ENCODE measurements at regions not wholly inside any gene's neighbourhood (a gene's known extent, or its start where the extent isn't known, plus 50 kb on each side); places are given as distances from the start of the nearest gene placed in this dataset.

- no peak overlapping the region for H3K27ac Mint-ChIP-seq
- no peaks in the 10 kb centered on the region for H3K36me3 Mint-ChIP-seq
- H3K9me3 ChIP-seq (ENCODE audit: control insufficient read depth, insufficient read depth, low read length), result no peaks in the 10 kb centered on the region
- no peaks in the 10 kb centered on the region for H3K27me3 ChIP-seq (ENCODE audit: control insufficient read depth, insufficient read depth, low read length)
- H3K36me3 ChIP-seq (ENCODE audit: control insufficient read depth, insufficient read depth, low read length), result no peaks in the 10 kb centered on the region
- H3K4me1 Mint-ChIP-seq, result peaks cover 0 to 6% of the 10 kb centered on the region in 2 donors
- peaks cover 10% of the 10 kb centered on the region for H3K4me1 ChIP-seq (ENCODE audit: control insufficient read depth, insufficient read depth, low read length)
- H3K27me3 Mint-ChIP-seq (ENCODE audit: low read depth in 2 of 2), result peaks cover 0 to 3% of the 10 kb centered on the region in 2 donors
- 42% methylated on average over 6 of the region's 6 CpGs for WGBS (ENCODE audit: insufficient coverage)
- DNase-seq (no peak), ATAC-seq (no peak)
- H3K9me3 Mint-ChIP-seq, result no peaks in the 10 kb centered on the region
- intact Hi-C loops (cut with micrococcal nuclease), result no loop called here
- H3K4me3 ChIP-seq (ENCODE audit: low read length), result no peak overlapping the region
- no peak overlapping the region for H3K27ac ChIP-seq (ENCODE audit: low read length)
- TF ChIP-seq, protein P1, sequence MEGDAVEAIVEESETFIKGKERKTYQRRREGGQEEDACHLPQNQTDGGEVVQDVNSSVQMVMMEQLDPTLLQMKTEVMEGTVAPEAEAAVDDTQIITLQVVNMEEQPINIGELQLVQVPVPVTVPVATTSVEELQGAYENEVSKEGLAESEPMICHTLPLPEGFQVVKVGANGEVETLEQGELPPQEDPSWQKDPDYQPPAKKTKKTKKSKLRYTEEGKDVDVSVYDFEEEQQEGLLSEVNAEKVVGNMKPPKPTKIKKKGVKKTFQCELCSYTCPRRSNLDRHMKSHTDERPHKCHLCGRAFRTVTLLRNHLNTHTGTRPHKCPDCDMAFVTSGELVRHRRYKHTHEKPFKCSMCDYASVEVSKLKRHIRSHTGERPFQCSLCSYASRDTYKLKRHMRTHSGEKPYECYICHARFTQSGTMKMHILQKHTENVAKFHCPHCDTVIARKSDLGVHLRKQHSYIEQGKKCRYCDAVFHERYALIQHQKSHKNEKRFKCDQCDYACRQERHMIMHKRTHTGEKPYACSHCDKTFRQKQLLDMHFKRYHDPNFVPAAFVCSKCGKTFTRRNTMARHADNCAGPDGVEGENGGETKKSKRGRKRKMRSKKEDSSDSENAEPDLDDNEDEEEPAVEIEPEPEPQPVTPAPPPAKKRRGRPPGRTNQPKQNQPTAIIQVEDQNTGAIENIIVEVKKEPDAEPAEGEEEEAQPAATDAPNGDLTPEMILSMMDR (IDR thresholded peaks at IDR 0.05), result no peak
- H3K4me3 Mint-ChIP-seq, result no peak overlapping the region
These were observed 64.1 kb upstream of the EED start for GRCh38 chr11:86180423-86180822.

DNA sequence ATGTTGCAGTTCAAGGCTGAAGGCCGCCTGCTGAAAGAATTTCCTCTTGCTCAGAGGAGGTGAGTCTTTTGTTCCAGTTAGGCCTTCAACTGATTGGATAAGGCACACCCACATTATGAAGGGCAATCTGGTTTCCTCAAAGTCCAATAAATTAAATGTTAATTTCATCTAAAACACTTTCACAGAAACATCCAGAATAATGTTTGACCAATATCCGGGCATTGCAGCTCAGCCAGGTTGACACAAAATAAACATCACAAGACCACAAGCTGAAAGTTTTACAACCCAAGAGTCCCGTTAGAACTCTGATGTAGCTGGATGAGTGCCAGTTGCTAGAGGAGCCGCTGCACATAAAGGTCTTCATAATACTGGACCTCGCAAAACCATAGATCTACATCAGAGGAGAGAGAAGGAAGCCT lies 64.9 kb upstream of the EED start:
- H3K27ac Mint-ChIP-seq, result no peak overlapping the region
- Histone ChIP-seq H3K4me3 (ENCODE audit: low read length) (no peak overlapping the region), H3K27me3 (ENCODE audit: control insufficient read depth, insufficient read depth, low read length) (no peaks in the 10 kb centered on the region), H3K4me1 (ENCODE audit: control insufficient read depth, insufficient read depth, low read length) (peaks cover 10% of the 10 kb centered on the region), H3K36me3 (ENCODE audit: control insufficient read depth, insufficient read depth, low read length) (no peaks in the 10 kb centered on the region), H3K9me3 (ENCODE audit: control insufficient read depth, insufficient read depth, low read length) (no peaks in the 10 kb centered on the region), H3K27ac (ENCODE audit: low read length) (no peak overlapping the region)
- H3K36me3 Mint-ChIP-seq, result no peaks in the 10 kb centered on the region
- 67% methylated on average over 5 of the region's 5 CpGs for WGBS (ENCODE audit: insufficient coverage)
- TF ChIP-seq, protein P1 (IDR thresholded peaks at IDR 0.05), result no peak
- no peaks in the 10 kb centered on the region for H3K9me3 Mint-ChIP-seq
- intact Hi-C loops (cut with micrococcal nuclease), result no loop called here
- peaks cover 0 to 11% of the 10 kb centered on the region in 2 donors for H3K4me1 Mint-ChIP-seq
- no peak overlapping the region for H3K4me3 Mint-ChIP-seq
- DNase-seq (no peak), ATAC-seq (no peak)
- H3K27me3 Mint-ChIP-seq (ENCODE audit: low read depth in 2 of 2), result peaks cover 0 to 3% of the 10 kb centered on the region in 2 donors

DNA sequence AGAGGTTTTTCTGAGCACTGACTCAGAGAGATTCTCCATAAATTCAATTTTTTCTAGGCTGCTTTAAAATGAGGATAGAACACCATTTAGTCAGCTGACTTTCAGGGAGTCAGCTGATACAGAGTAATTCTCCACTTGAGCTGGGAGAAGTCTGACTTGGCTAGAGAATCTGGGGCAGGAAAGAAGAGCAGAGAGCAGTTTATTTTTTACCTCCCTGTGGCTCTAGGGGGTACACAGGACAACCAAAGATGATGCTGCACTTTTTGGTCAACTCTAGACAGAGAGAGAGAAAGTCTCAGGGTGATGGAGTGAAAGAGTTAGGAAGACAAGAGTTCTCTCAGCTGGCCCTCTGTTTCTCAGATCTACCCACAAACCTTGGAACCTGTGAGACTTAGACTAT lies 67.3 kb upstream of the EED start:
- Mint-ChIP-seq H3K27ac (no peak overlapping the region), H3K36me3 (no peaks in the 10 kb centered on the region), H3K27me3 (ENCODE audit: low read depth in 2 of 2) (peaks cover 0 to 3% of the 10 kb centered on the region in 2 donors), H3K4me1 (peaks cover 0 to 11% of the 10 kb centered on the region in 2 donors), H3K9me3 (no peaks in the 10 kb centered on the region), H3K4me3 (no peak overlapping the region)
- DNase-seq (no peak), ATAC-seq (no peak)
- H3K27me3 ChIP-seq (ENCODE audit: control insufficient read depth, insufficient read depth, low read length), result no peaks in the 10 kb centered on the region
- H3K4me3 ChIP-seq (ENCODE audit: low read length), result no peak overlapping the region
- H3K27ac ChIP-seq (ENCODE audit: low read length), result no peak overlapping the region
- intact Hi-C loops (cut with micrococcal nuclease), result no loop called here
- H3K4me1 ChIP-seq (ENCODE audit: control insufficient read depth, insufficient read depth, low read length), result no peaks in the 10 kb centered on the region
- H3K9me3 ChIP-seq (ENCODE audit: control insufficient read depth, insufficient read depth, low read length), result no peaks in the 10 kb centered on the region
- TF ChIP-seq, protein P1 (IDR thresholded peaks at IDR 0.05), result no peak
- H3K36me3 ChIP-seq (ENCODE audit: control insufficient read depth, insufficient read depth, low read length), result no peaks in the 10 kb centered on the region

- TF ChIP-seq, protein P1 (IDR thresholded peaks at IDR 0.05), result no peak
- no peaks in the 10 kb centered on the region for H3K4me1 ChIP-seq (ENCODE audit: control insufficient read depth, insufficient read depth, low read length)
- H3K27me3 ChIP-seq (ENCODE audit: control insufficient read depth, insufficient read depth, low read length), result no peaks in the 10 kb centered on the region
- Mint-ChIP-seq H3K4me3 (no peak overlapping the region), H3K27ac (no peak overlapping the region), H3K36me3 (no peaks in the 10 kb centered on the region), H3K9me3 (no peaks in the 10 kb centered on the region), H3K4me1 (peaks cover 0 to 11% of the 10 kb centered on the region in 2 donors), H3K27me3 (ENCODE audit: low read depth in 2 of 2) (peaks cover 0 to 3% of the 10 kb centered on the region in 2 donors)
- WGBS (ENCODE audit: insufficient coverage), result 55% methylated on average over 4 of the region's 4 CpGs
- no peak overlapping the region for H3K27ac ChIP-seq (ENCODE audit: low read length)
- intact Hi-C loops (cut with micrococcal nuclease), result no loop called here
- ATAC-seq, result peak; percentile 34 to 88 (median 38)
- no peaks in the 10 kb centered on the region for H3K9me3 ChIP-seq (ENCODE audit: control insufficient read depth, insufficient read depth, low read length)
- H3K36me3 ChIP-seq (ENCODE audit: control insufficient read depth, insufficient read depth, low read length), result no peaks in the 10 kb centered on the region
- DNase-seq, result no peak
- H3K4me3 ChIP-seq (ENCODE audit: low read length), result no peak overlapping the region
These were observed 68.2 kb upstream of the EED start for GRCh38 chr11:86176165-86176884.

All from natural killer cell (primary cell).